Myocyte (in vitro differentiated cells): ENCODE measurements at regions not wholly inside any gene's neighbourhood (a gene's known extent, or its start where the extent isn't known, plus 50 kb on each side); places are given as distances from the start of the nearest gene placed in this dataset.
"Not testable (repeated sequence)": the region's sequence is repeated elsewhere in the genome, so short reads cannot be mapped to it uniquely, and the experiment has no call there.

ENCODE experiments used
- DNase-seq: peaks from one replicate; pipeline ENCODE4 v3.0.0-alpha.2; 2012; ENCODE audit warnings: low read depth

- DNase-seq: not testable (repeated sequence)
Measured at GRCh38 chr14:105747503-105748203, 221.3 kb downstream of the TMEM121 start.

GRCh38 chr14:105748204-105748578 is 221.8 kb downstream of the TMEM121 start:
- DNase-seq: no peak

- DNase-seq: not testable (repeated sequence)
Measured at GRCh38 chr14:105748710-105749109, 222.3 kb downstream of the TMEM121 start.

- not testable (repeated sequence) for DNase-seq
Measured at GRCh38 chr14:105749870-105750541, 223.6 kb downstream of the TMEM121 start.

- DNase-seq: not testable (repeated sequence)
Measured at GRCh38 chr14:105751291-105751751, 224.9 kb downstream of the TMEM121 start.

GRCh38 chr14:105752420-105752819 is 226.0 kb downstream of the TMEM121 start:
- not testable (repeated sequence) for DNase-seq

- DNase-seq: no peak
Measured at GRCh38 chr14:105760691-105761344, 234.4 kb downstream of the TMEM121 start.

- not testable (repeated sequence) for DNase-seq
Measured at GRCh38 chr14:105761345-105761740, 235.0 kb downstream of the TMEM121 start.

- DNase-seq: no peak
Measured at GRCh38 chr14:105761842-105762241, 235.5 kb downstream of the TMEM121 start.

- DNase-seq: not testable (repeated sequence)
Measured at GRCh38 chr14:105762262-105762661, 235.9 kb downstream of the TMEM121 start.

GRCh38 chr14:105764254-105764901 is 238.0 kb downstream of the TMEM121 start:
- not testable (repeated sequence) for DNase-seq

- DNase-seq: not testable (repeated sequence)
Measured at GRCh38 chr14:105765072-105765825, 238.9 kb downstream of the TMEM121 start.

GRCh38 chr14:105765893-105766614 is 239.7 kb downstream of the TMEM121 start:
- no peak for DNase-seq

- no peak for DNase-seq
Measured at GRCh38 chr14:105767315-105767714, 240.9 kb downstream of the TMEM121 start.

- DNase-seq: not testable (repeated sequence)
Measured at GRCh38 chr14:105768039-105768438, 241.7 kb downstream of the TMEM121 start.

- DNase-seq: not testable (repeated sequence)
Measured at GRCh38 chr14:105769061-105769730, 242.8 kb downstream of the TMEM121 start.

GRCh38 chr14:105770619-105771216 is 244.3 kb downstream of the TMEM121 start:
- not testable (repeated sequence) for DNase-seq

- DNase-seq: not testable (repeated sequence)
Measured at GRCh38 chr14:105771261-105772226, 245.2 kb downstream of the TMEM121 start.
